OCI-LY7 (cell line): ENCODE measurements at regions not wholly inside any gene's neighbourhood (a gene's known extent, or its start where the extent isn't known, plus 50 kb on each side); places are given as distances from the start of the nearest gene placed in this dataset.

Source experiments
- BruUV-seq: library from RNA; stranded (reverse); fragments of 400-500 nt; replicated peaks from 2 replicates; lab custom pipeline; 2021; lab: Mats Ljungman, UMichigan
- CTCF ChIA-PET: fragments of 300-600 bp; sonication (Branson Sonifier 250); formaldehyde crosslinking; loops from one replicate; lab custom pipeline; 2022; ENCODE audit warnings: antibody characterized with exemption; ENCODE audit not compliant: unreplicated experiment; lab: Charles Lee
- POLR2A ChIA-PET: fragments of 300-600 bp; sonication (Branson Sonifier 250); formaldehyde crosslinking; loops from one replicate; lab custom pipeline; 2022; ENCODE audit warnings: antibody characterized with exemption; lab: Charles Lee
- DNase-seq: peaks from one replicate; pipeline ENCODE4 v3.0.0-alpha.2; 2015; ENCODE audit warnings: low spot score
- H2AFZ ChIP-seq: fragments of 200-600 bp; sonication (generic), shearing (Covaris generic); 2 replicates; pipeline ENCODE4 v1.6.1; 2014; ENCODE audit warnings: mild to moderate bottlenecking, antibody characterized with exemption, low read length, moderate library complexity
- H3K27ac ChIP-seq: fragments of 200-600 bp; sonication (generic); 2 replicates; pipeline ENCODE4 v1.5.1; 2014; ENCODE audit warnings: mixed run types, low read depth, mild to moderate bottlenecking, moderate library complexity, low read length, inconsistent platforms; ENCODE audit not compliant: poor library complexity, severe bottlenecking
- H3K36me3 ChIP-seq: fragments of 200-600 bp; sonication (generic); 2 replicates; pipeline ENCODE4 v1.6.1; 2014; ENCODE audit warnings: mild to moderate bottlenecking, antibody characterized with exemption, low read length, moderate library complexity, mixed read lengths; ENCODE audit not compliant: insufficient read depth
- H3K4me1 ChIP-seq: fragments of 200-600 bp; sonication (generic); 2 replicates; pipeline ENCODE4 v1.5.1; 2014; ENCODE audit warnings: mild to moderate bottlenecking, low read length; ENCODE audit not compliant: insufficient read depth, poor library complexity, severe bottlenecking
- H3K4me2 ChIP-seq: fragments of 200-600 bp; sonication (generic); 2 replicates; pipeline ENCODE4 v1.6.1; 2014; ENCODE audit warnings: mild to moderate bottlenecking, low read length
- H3K4me3 ChIP-seq: fragments of 200-600 bp; sonication (generic); 2 replicates; pipeline ENCODE4 v1.5.1; 2014; ENCODE audit warnings: mild to moderate bottlenecking, low read depth, low read length; ENCODE audit not compliant: poor library complexity, severe bottlenecking
- H3K79me2 ChIP-seq: fragments of 200-600 bp; sonication (generic); 2 replicates; pipeline ENCODE4 v1.6.1; 2016; ENCODE audit warnings: low read depth, mild to moderate bottlenecking, low read length, moderate library complexity, mixed read lengths; ENCODE audit not compliant: insufficient read depth
- H3K9me2 ChIP-seq: fragments of 200-600 bp; sonication (generic); 2 replicates; pipeline ENCODE4 v1.6.1; 2016; ENCODE audit warnings: mild to moderate bottlenecking, low read length, mixed read lengths; ENCODE audit not compliant: insufficient read depth
- H3K9me3 ChIP-seq: fragments of 200-600 bp; sonication (generic); 2 replicates; pipeline ENCODE4 v1.6.1; 2014; ENCODE audit warnings: mild to moderate bottlenecking, mixed run types, low read length, mixed read lengths
- H4K20me1 ChIP-seq: fragments of 200-600 bp; sonication (generic); 2 replicates; pipeline ENCODE4 v1.6.1; 2014; ENCODE audit warnings: mild to moderate bottlenecking, antibody characterized with exemption, low read length, moderate library complexity, mixed read lengths; ENCODE audit not compliant: insufficient read depth
- CTCF ChIP-seq: fragments of 200-600 bp; sonication (generic); conservative IDR thresholded peaks from 2 replicates; pipeline ENCODE4 v1.5.1; 2014; ENCODE audit warnings: mild to moderate bottlenecking, antibody characterized with exemption, low read length, moderate library complexity, mixed read lengths
- EZH2phosphoT487 ChIP-seq: fragments of 200-600 bp; sonication (generic); IDR thresholded peaks from 2 replicates; pipeline ENCODE4 v1.6.1; 2018; ENCODE audit warnings: low read depth, borderline replicate concordance, mild to moderate bottlenecking, mixed run types, antibody characterized with exemption, low read length, moderate library complexity, mixed read lengths
- intact Hi-C: fragments of 100-400 bp; cut with micrococcal nuclease; formaldehyde crosslinking; loops from one replicate; pipeline ENCODE4 v1.10.0; 2022; ENCODE audit not compliant: unreplicated experiment

- H3K9me3 ChIP-seq: peaks cover 61% of the 10 kb centered on the region
- peaks cover 13% of the 10 kb centered on the region; the same call in 1 of the 2 replicates for H3K36me3 ChIP-seq
- ChIA-PET POLR2A (no interaction called here), CTCF (no interaction called here)
- no peak overlapping the region for H2AFZ ChIP-seq
- H3K4me1 ChIP-seq: peaks cover 9% of the 10 kb centered on the region
- no peak overlapping the region for H3K27ac ChIP-seq
- BruUV-seq: no TSS peak
- no peak overlapping the region for H3K4me3 ChIP-seq
- no peaks in the 10 kb centered on the region for H4K20me1 ChIP-seq
- TF ChIP-seq CTCF: no peak
- no peak for TF ChIP-seq EZH2phosphoT487
- no peak for DNase-seq
- no peaks in the 10 kb centered on the region for H3K79me2 ChIP-seq
- H3K9me2 ChIP-seq: no peaks in the 10 kb centered on the region
- H3K4me2 ChIP-seq: no peak overlapping the region
- intact Hi-C loops: no loop called here
Measured at GRCh38 chr16:64419832-64420231, 702.0 kb downstream of the CDH11 start.

DNA sequence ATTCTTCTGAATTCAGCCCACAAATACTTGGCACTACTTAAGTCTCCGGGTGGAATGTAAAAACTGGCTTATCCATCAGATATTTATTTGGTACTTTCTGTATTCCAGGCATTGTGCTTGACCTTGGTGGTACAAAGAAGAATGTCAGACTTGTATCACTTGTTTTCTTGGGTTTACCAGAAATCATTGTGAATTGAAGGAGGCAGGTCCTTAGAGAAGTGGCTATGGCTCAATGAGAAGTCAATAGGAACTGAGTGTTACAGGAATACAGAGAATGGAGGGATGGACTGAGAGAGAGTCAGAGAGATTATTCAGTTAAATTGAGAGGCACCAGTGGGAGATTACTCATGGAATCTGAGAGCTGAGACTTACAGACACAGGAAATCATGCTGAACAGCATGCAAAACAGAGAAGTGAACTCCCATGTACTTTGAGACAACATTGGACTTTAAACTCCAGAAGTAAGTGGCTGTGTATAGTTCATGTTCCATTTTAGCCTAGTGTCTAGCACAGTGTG, 704.1 kb downstream of the CDH11 start:
- Histone ChIP-seq H3K9me3 (peaks cover 59% of the 10 kb centered on the region), H3K4me2 (no peak overlapping the region), H3K9me2 (no peaks in the 10 kb centered on the region), H3K27ac (no peak overlapping the region), H3K79me2 (no peaks in the 10 kb centered on the region), H3K4me1 (peaks cover 9% of the 10 kb centered on the region), H3K36me3 (peaks cover 13% of the 10 kb centered on the region; the same call in 1 of the 2 replicates), H4K20me1 (no peaks in the 10 kb centered on the region), H3K4me3 (no peak overlapping the region), H2AFZ (peak overlapping the region; percentile 60; the same call in 1 of the 2 replicates)
- BruUV-seq: no TSS peak
- ChIA-PET CTCF (no interaction called here), POLR2A (interaction anchor here (1.0 kb wide), 1 partner anchor 10 kb away, joined by 3 read pairs; no protein-coding TSS in a partner anchor)
- intact Hi-C loops: no loop called here
- no peak for TF ChIP-seq EZH2phosphoT487
- TF ChIP-seq CTCF: no peak
- no peak for DNase-seq

GRCh38 chr16:64416216-64417005, 705.5 kb downstream of the CDH11 start:
- intact Hi-C loops: no loop called here
- ChIA-PET POLR2A (interaction anchor here (1.3 to 1.9 kb wide), 2 partner anchors 9 to 10 kb away, joined by 4 to 7 read pairs; no protein-coding TSS in a partner anchor), CTCF (no interaction called here)
- peaks cover 46% of the 10 kb centered on the region for H3K9me3 ChIP-seq
- H3K27ac ChIP-seq: no peak overlapping the region
- TF ChIP-seq EZH2phosphoT487: no peak
- TF ChIP-seq CTCF: no peak
- no peaks in the 10 kb centered on the region for H3K79me2 ChIP-seq
- DNase-seq: peak; percentile 37
- H3K36me3 ChIP-seq: peaks cover 6% of the 10 kb centered on the region; the same call in 1 of the 2 replicates
- H4K20me1 ChIP-seq: no peaks in the 10 kb centered on the region
- peak overlapping the region; percentile 95 for H2AFZ ChIP-seq
- H3K4me1 ChIP-seq: peaks cover 9% of the 10 kb centered on the region
- peak overlapping the region; percentile 33 for H3K4me3 ChIP-seq
- H3K9me2 ChIP-seq: no peaks in the 10 kb centered on the region
- no TSS peak for BruUV-seq
- peak overlapping the region; percentile 53 for H3K4me2 ChIP-seq
